ENCODE measurements at regions not wholly inside any gene's neighbourhood (a gene's known extent, or its start where the extent isn't known, plus 50 kb on each side); places are given as distances from the start of the nearest gene placed in this dataset.

DNA sequence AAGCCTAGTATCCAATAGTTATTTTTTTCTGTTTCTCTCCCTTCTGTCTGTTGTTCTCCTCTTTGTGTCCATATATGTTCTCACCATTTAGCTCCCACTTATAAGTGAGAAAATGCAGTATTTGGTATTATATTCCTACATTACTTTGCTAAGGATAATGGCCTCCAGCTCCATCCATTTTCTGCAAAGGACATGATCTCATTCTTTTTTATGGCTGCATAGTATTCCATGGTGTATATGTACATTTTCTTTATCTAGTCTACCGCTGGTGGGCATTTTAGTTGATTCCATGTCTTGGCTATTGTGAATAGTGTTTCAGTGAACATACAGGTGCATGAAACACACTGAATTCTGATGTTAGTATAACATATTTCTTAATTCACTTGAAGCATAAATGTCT is 348.9 kb upstream of the TRPC7 start:
- TF ChIP-seq POLR2AphosphoS5 (IDR thresholded peaks at IDR 0.05; ENCODE audit: low read depth, low read length) (no peak), SIN3A (IDR thresholded peaks at IDR 0.05; ENCODE audit: borderline replicate concordance, insufficient read depth, low read length) (no peak), TAF1 (IDR thresholded peaks at IDR 0.05; ENCODE audit: borderline replicate concordance, insufficient read depth, low read length) (no peak), REST (IDR thresholded peaks at IDR 0.05; ENCODE audit: insufficient read depth in 1 of 2, low read depth in 2 of 2, low read length in 2 of 2) (no peak)
